ENCODE measurements at regions not wholly inside any gene's neighbourhood (a gene's known extent, or its start where the extent isn't known, plus 50 kb on each side); places are given as distances from the start of the nearest gene placed in this dataset.

GRCh38 chr19:27796540-27796939 is 1416.4 kb downstream of the UQCRFS1 start:
- TF ChIP-seq TAF1 (IDR thresholded peaks at IDR 0.05; ENCODE audit: low read depth) (no peak), CEBPB (IDR thresholded peaks at IDR 0.05) (no peak), RAD21 (IDR thresholded peaks at IDR 0.05; ENCODE audit: low read depth) (no peak), CREB1 (IDR thresholded peaks at IDR 0.05; ENCODE audit: low read depth) (no peak), ZBTB7A (IDR thresholded peaks at IDR 0.05; ENCODE audit: low read depth) (no peak)

Measured in Ishikawa (cell line).